Neutrophil (primary cell): ENCODE measurements at regions not wholly inside any gene's neighbourhood (a gene's known extent, or its start where the extent isn't known, plus 50 kb on each side); places are given as distances from the start of the nearest gene placed in this dataset.

Source experiments
- H3K27ac ChIP-seq: fragments of 200-600 bp; sonication (generic); 2 replicates; pipeline ENCODE4 v1.5.1; 2016; ENCODE audit warnings: mild to moderate bottlenecking, moderate library complexity
- H3K27me3 ChIP-seq: fragments of 200-600 bp; sonication (generic); 2 replicates; pipeline ENCODE4 v1.6.0; 2016; ENCODE audit warnings: mild to moderate bottlenecking
- H3K36me3 ChIP-seq: fragments of 200-600 bp; sonication (generic); 2 replicates; pipeline ENCODE4 v1.5.1; 2017
- H3K4me1 ChIP-seq, 2 experiments: fragments of 200-600 bp in 1 of 2; sonication (generic) in 1 of 2; 1 replicate in 1 of 2; 2 replicates in 1 of 2; pipeline versions ENCODE4 v1.5.1 to v1.6.1; 2013 to 2016; ENCODE audit warnings: low read depth in 1 of 2, low read length in 1 of 2, mild to moderate bottlenecking in 1 of 2, moderate library complexity in 1 of 2; ENCODE audit not compliant: control insufficient read depth in 1 of 2, insufficient read depth in 1 of 2
- H3K4me3 ChIP-seq, 2 experiments: fragments of 200-600 bp in 1 of 2; sonication (generic) in 1 of 2; 1 replicate in 1 of 2; 2 replicates in 1 of 2; pipeline ENCODE4 v1.5.1; 2013 to 2016; ENCODE audit warnings: low read depth in 1 of 2, low read length in 1 of 2, mild to moderate bottlenecking in 1 of 2, moderate library complexity in 1 of 2
- H3K9me3 ChIP-seq: fragments of 200-600 bp; sonication (generic); 2 replicates; pipeline ENCODE4 v1.5.1; 2016
- TF ChIP-seq, protein P1 (sequence below): fragments of 200-600 bp; sonication (generic); IDR thresholded peaks from 2 replicates; pipeline ENCODE4 v1.5.1; 2016; ENCODE audit warnings: antibody characterized with exemption

DNA sequence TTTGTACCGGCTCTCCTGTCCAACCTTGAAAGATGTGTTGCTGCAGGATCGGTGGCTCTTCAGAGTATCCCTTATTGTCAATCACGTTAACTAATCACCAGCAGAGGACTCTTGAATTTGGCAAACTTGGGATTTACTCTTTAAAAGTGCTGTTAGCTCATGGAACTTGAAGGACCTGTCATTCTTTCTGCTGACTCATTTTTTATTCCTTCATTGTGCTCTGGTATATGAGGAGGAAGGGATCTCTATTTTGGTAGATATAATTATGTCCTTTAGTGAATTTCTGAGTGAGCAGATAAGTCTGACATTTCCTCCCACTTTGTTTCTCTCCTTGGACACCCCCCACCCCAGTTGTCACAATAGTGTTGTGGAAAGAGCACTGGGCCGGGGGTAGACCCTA lies 175.1 kb upstream of the HDAC9 start:
- Histone ChIP-seq H3K9me3 (no peaks in the 10 kb centered on the region), H3K27ac (no peak overlapping the region), H3K36me3 (no peaks in the 10 kb centered on the region), H3K27me3 (no peaks in the 10 kb centered on the region), H3K4me1 (peaks cover 10 to 12% of the 10 kb centered on the region in 2 experiments), H3K4me3 (no peak overlapping the region)
- TF ChIP-seq, protein P1, sequence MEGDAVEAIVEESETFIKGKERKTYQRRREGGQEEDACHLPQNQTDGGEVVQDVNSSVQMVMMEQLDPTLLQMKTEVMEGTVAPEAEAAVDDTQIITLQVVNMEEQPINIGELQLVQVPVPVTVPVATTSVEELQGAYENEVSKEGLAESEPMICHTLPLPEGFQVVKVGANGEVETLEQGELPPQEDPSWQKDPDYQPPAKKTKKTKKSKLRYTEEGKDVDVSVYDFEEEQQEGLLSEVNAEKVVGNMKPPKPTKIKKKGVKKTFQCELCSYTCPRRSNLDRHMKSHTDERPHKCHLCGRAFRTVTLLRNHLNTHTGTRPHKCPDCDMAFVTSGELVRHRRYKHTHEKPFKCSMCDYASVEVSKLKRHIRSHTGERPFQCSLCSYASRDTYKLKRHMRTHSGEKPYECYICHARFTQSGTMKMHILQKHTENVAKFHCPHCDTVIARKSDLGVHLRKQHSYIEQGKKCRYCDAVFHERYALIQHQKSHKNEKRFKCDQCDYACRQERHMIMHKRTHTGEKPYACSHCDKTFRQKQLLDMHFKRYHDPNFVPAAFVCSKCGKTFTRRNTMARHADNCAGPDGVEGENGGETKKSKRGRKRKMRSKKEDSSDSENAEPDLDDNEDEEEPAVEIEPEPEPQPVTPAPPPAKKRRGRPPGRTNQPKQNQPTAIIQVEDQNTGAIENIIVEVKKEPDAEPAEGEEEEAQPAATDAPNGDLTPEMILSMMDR: no peak

DNA sequence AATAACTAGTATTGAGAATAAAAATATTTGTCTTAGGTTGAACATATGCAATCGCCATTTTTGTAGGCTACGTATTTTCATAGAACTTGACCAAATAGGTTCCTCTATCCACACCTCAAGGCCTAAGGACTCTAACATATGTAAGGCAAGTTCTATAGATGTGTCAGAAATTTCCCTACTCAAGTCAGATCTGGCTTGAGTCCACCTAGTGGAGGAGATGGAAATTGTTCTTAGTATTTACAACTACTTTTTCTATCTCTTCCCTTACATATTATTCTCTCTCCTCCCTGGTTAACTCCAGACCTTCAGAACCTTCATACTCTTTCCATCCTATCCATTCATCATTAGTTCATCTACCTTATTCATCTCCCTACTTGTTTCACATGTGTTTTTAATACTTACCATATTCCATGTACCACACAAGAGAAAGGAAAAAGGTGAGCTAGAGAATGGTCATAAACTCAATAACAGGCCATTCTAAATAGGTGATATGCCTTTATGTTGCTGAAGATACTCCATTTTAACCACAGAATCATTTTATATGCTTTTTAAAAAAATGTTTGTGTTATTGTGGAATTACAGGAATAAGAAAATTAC lies 174.5 kb upstream of the HDAC9 start:
- Histone ChIP-seq H3K36me3 (no peaks in the 10 kb centered on the region), H3K27me3 (no peaks in the 10 kb centered on the region), H3K9me3 (no peaks in the 10 kb centered on the region), H3K4me1 (peaks cover 10 to 12% of the 10 kb centered on the region in 2 experiments), H3K4me3 (no peak overlapping the region), H3K27ac (no peak overlapping the region)
- TF ChIP-seq, protein P1: peak; percentile 54

DNA sequence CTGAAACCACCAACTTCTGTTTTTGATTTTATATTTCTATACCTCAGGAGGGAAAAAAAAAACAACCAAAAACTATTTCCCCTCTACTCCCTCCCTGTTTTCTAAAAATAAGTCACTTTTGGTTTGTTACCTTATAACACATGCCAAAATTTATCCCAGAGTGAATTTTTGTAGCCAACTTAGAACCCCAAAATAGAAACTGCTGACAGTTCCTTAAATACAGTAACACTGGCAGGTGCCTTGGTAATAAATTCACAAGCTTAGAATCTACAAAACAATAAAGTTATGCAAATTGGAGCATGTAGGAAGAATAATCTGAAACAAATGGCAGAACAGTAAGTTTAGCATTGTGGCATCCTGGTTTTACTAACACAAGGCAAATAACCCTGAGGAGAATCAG lies 165.0 kb upstream of the HDAC9 start:
- H3K4me3 ChIP-seq: no peak overlapping the region
- TF ChIP-seq, protein P1: no peak
- H3K9me3 ChIP-seq: no peaks in the 10 kb centered on the region
- no peaks in the 10 kb centered on the region for H3K36me3 ChIP-seq
- H3K4me1 ChIP-seq: no peaks in the 10 kb centered on the region
- no peaks in the 10 kb centered on the region for H3K27me3 ChIP-seq
- no peak overlapping the region for H3K27ac ChIP-seq

DNA sequence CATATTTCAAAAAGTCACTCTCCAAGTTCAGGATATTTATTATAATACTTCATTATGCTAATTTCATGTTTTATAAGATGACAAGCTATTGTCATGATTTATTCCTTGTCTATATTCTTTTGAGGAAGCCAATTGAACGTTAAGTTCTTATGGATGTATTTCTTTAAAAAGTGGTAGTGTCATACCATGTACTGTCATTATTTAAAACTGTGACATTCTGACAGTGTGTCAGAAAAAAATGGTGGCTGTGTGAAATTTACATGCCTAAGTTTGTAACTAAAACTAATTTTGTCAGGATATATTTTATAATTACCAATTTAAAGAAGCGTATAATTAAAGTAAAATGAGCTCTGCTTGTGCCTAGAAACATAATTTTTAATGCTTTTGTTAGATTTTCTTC lies 158.9 kb upstream of the HDAC9 start:
- TF ChIP-seq, protein P1: no peak
- no peaks in the 10 kb centered on the region for H3K9me3 ChIP-seq
- no peak overlapping the region for H3K4me3 ChIP-seq
- H3K4me1 ChIP-seq: peaks cover 13 to 38% of the 10 kb centered on the region in 2 experiments
- H3K27me3 ChIP-seq: no peaks in the 10 kb centered on the region
- no peaks in the 10 kb centered on the region for H3K36me3 ChIP-seq
- H3K27ac ChIP-seq: no peak overlapping the region

DNA sequence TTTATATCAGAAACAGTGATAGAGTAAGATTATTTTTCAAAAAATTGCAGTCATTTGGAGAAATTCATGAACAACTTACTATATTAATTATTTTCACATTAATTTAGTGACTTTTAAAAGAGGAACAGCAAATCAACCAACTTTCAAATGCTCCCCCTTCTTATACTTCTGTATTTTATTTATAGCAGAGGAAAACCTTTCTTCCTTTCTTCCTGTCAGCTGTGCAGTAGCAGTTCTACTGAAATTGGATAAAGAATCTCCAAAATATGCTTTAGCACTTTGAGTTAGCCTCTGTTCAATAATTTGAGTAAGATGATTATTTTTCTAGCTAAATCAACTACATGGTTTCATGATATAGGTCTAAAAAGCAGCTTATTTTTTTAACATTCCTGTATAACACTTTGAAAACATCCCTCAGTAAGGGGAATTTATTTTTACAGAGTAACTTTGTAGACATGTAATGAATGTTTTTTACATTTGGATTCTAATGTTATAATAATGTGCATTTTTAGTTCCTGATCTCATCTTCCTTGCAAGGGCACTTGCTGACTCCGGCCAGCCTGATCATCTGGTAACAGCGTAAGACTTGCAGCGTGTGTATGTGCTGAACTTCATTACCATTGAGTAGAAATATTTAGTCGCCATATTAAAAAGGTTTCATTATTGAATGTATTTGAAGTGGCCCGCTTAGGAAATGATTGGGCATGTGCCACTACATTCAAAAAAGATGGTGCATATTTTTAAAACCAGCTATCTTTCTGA lies 158.3 kb upstream of the HDAC9 start:
- peak overlapping the region; percentile 51 for H3K27ac ChIP-seq
- no peaks in the 10 kb centered on the region for H3K27me3 ChIP-seq
- no peaks in the 10 kb centered on the region for H3K36me3 ChIP-seq
- TF ChIP-seq, protein P1: no peak
- peaks cover 13 to 38% of the 10 kb centered on the region in 2 experiments for H3K4me1 ChIP-seq
- no peaks in the 10 kb centered on the region for H3K9me3 ChIP-seq
- H3K4me3 ChIP-seq: no peak overlapping the region
